HFF-Myc (cell line): ENCODE measurements at regions not wholly inside any gene's neighbourhood (a gene's known extent, or its start where the extent isn't known, plus 50 kb on each side); places are given as distances from the start of the nearest gene placed in this dataset.
A peak's percentile ranks its signal among the peaks of the same experiment; 100 is the strongest.
"Not testable (repeated sequence)": the region's sequence is repeated elsewhere in the genome, so short reads cannot be mapped to it uniquely, and the experiment has no call there.

Experiments used
- DNase-seq: peaks from one replicate; pipeline ENCODE4 v3.0.0-alpha.2; 2011; ENCODE audit warnings: low read depth; ENCODE audit errors: extremely low read depth
- H3K4me3 ChIP-seq: replicated peaks from 2 replicates; pipeline ENCODE4 v1.5.1; 2011; ENCODE audit warnings: low read depth, mild to moderate bottlenecking, control low read depth, low read length
- TF ChIP-seq, protein P1 (sequence below): IDR thresholded peaks from 2 replicates; pipeline ENCODE4 v1.5.1; 2012; ENCODE audit warnings: mild to moderate bottlenecking, low read depth, low read length, control low read depth; ENCODE audit errors: missing control alignments

DNA sequence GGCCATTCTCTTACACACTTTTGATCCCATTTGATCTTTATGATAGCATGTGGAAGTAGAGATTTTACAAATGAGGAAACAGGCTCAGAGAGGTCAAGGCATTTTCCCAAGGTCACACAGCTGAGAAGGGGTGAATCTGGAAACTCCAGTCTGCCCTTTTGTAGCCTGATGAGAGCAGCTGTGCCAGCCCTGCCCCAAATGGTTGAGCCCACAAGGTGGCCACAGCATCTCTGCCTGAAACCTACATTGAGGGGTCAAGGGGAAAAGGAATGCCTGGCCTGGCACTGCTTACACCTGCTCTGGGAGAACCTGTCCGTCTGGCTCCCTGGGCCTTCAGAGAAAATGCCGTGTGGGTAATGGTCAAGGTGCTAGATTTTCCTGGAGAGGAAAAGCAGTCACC is 200.2 kb upstream of the LINGO1 start:
- no peak overlapping the region for H3K4me3 ChIP-seq
- TF ChIP-seq, protein P1, sequence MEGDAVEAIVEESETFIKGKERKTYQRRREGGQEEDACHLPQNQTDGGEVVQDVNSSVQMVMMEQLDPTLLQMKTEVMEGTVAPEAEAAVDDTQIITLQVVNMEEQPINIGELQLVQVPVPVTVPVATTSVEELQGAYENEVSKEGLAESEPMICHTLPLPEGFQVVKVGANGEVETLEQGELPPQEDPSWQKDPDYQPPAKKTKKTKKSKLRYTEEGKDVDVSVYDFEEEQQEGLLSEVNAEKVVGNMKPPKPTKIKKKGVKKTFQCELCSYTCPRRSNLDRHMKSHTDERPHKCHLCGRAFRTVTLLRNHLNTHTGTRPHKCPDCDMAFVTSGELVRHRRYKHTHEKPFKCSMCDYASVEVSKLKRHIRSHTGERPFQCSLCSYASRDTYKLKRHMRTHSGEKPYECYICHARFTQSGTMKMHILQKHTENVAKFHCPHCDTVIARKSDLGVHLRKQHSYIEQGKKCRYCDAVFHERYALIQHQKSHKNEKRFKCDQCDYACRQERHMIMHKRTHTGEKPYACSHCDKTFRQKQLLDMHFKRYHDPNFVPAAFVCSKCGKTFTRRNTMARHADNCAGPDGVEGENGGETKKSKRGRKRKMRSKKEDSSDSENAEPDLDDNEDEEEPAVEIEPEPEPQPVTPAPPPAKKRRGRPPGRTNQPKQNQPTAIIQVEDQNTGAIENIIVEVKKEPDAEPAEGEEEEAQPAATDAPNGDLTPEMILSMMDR: no peak

DNA sequence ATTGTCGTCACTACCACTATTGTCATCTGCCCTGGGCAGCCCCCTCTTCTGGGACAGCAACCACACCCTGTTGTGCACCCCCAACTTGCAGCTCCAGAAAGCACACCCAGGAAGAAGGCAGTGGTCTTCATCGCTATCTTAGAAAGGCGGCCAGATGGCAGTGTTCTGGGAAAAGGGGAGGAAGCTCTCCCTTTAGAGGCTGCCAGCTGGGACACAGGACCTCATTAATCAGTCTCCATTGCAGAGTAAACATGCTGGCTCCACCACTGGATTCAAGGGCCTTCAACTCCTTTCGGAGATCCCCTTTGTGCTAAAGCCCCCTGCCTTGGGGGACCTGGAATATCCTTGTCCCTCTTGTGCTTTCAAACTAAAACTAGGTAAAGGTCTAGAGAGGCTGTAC is 199.3 kb upstream of the LINGO1 start:
- H3K4me3 ChIP-seq: no peak overlapping the region
- no peak for DNase-seq
- TF ChIP-seq, protein P1: no peak

More for the DNA sequence above, 200.2 kb upstream of the LINGO1 start:
- DNase-seq: no peak

DNA sequence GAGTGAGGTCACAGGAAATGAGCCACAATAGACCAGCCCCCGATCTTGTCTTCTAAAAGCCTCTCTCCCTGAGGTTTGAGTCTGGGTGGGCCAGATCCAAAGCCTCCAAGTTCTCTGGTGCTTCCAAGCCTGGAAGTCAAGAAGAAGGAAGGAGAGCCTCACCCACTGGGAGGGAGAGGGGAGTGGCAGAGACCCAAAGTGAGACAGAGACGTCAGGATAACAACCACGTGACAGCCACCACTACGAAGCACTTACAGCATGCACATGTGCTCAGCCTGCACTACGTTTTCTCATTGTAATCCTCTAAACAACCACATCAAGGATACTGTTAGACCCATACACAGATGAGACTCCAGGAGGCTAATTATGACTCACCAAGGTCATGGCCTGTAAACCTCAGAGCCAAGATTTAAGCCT is 197.3 kb upstream of the LINGO1 start:
- DNase-seq: peak; percentile 59
- TF ChIP-seq, protein P1: no peak
- no peak overlapping the region for H3K4me3 ChIP-seq

DNA sequence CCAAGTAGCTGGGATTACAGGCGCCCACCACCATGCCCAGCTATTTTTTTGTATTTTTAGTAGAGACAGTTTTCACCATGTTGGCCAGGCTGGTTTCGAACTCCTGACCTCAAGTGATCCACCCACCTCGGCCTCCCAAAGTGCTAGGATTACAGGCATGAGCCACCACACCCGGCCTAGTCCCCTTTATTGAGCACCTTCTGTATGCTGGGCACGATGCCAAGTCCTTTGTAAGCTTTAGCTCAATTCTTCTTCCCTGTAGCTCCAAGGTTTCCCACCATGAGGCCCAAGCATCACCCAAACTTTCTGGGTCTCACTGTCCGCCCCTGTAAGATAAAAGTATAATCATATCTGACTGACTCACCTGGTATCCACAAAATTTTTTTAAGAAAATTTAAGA is 196.6 kb upstream of the LINGO1 start:
- not testable (repeated sequence) for DNase-seq, H3K4me3 ChIP-seq

DNA sequence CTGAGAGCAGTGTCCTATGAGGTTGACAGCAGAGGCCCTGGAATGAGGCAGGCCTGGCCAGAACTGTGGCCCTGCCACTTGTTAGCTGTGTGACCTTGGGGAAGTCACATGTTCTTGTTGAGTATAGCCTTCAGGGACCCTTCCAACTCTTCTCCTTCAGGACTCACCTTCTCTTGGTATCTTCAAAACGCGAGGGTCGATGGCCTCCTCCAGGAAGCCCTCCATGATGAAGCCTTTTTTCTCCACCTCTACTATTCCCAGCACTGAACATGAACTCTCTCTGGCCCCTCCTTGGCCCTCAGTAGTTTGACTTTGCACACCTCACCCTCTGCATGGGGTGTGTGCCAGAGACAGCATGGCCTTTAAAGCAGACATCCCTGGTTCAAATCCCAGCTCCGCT is 195.1 kb upstream of the LINGO1 start:
- no peak overlapping the region for H3K4me3 ChIP-seq
- no peak for DNase-seq
- TF ChIP-seq, protein P1: no peak

DNA sequence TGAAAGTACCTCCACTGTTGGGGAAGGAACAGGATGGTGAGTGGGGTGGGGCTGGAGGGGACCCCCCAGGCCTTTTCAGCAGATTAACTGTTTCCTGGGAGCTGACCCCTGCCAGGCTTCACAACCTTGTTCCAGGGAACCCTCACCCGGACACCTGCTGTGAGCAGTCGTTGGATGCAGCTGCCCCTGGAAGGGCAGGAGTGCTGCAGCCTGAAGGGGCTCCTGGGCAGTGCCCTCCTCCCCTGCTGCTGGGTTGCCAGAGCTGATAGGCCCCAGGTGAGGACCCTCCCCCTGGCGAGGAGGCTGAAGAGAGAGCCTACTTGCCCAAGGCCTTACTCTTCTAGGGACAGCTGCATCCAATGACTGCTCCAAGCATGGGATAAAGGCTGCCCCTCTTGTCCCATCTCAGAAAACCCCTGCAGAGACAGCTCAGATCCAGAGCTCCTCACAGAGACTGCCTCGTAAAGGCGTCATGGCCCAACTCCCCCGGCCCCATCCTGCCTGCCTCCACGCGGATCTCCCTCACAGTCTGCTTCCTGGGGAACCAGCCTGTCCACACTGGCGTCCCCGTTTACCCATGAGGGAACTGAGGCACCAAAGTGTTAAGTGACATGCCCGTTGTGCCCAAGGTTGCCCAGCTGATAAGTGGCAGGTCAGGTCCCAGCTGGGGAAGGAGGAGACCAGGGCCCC is 193.4 kb upstream of the LINGO1 start:
- no peak for DNase-seq
- no peak overlapping the region for H3K4me3 ChIP-seq
- TF ChIP-seq, protein P1: no peak

DNA sequence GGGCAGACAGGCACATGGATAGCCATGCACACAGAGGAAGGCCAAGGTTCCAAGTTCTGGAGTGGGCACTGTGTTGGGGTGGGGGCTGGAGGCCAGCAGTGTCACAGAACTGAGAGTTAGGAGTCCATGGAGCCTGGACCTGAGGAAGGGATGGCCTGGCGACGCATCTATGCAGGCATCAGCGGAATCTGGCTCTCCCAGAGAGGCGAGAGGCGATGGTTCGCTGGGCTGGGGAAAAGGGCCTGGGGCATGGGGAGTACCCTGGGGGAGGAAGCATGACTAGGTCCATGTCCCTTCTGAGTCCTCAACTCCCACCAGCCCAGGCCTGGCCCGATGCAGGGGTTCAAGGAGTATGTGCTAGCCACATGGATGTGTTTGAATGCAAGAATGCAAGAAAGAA is 192.8 kb upstream of the LINGO1 start:
- TF ChIP-seq, protein P1: no peak
- no peak overlapping the region for H3K4me3 ChIP-seq
- DNase-seq: no peak
